ENCODE measurements at regions not wholly inside any gene's neighbourhood (a gene's known extent, or its start where the extent isn't known, plus 50 kb on each side); places are given as distances from the start of the nearest gene placed in this dataset.

- no peak for TF ChIP-seq EZH2phosphoT487 (IDR thresholded peaks at IDR 0.05; ENCODE audit: low read depth, severe bottlenecking, unreplicated experiment)
- TF ChIP-seq EZH2 (IDR thresholded peaks at IDR 0.05; ENCODE audit: borderline replicate concordance) = no peak
- TF ChIP-seq CTCF (IDR thresholded peaks at IDR 0.05; ENCODE audit: poor library complexity) = no peak
Observed at GRCh38 chr2:241924909-241925250, 55.4 kb downstream of the RTP5 start.
